ENCODE measurements at regions not wholly inside any gene's neighbourhood (a gene's known extent, or its start where the extent isn't known, plus 50 kb on each side); places are given as distances from the start of the nearest gene placed in this dataset.

- DNase-seq (ENCODE audit: unreplicated experiment): no peak
- CTCF ChIA-PET: no interaction called here
- POLR2A ChIA-PET: interaction anchor here (0.6 to 0.7 kb wide), 3 partner anchors 25 to 1088 kb away, joined by 3 read pairs; no protein-coding TSS in a partner anchor
- no peaks in the 10 kb centered on the region for H3K4me1 Mint-ChIP-seq (ENCODE audit: insufficient read depth, unreplicated experiment)
- no peaks in the 10 kb centered on the region for H3K36me3 Mint-ChIP-seq (ENCODE audit: insufficient read depth, unreplicated experiment)
- no peak overlapping the region for H3K4me3 Mint-ChIP-seq (ENCODE audit: unreplicated experiment)
- intact Hi-C loops (cut with micrococcal nuclease): no loop called here
- H3K9me3 Mint-ChIP-seq (ENCODE audit: unreplicated experiment): peaks cover 11% of the 10 kb centered on the region
- TF ChIP-seq, protein P1, sequence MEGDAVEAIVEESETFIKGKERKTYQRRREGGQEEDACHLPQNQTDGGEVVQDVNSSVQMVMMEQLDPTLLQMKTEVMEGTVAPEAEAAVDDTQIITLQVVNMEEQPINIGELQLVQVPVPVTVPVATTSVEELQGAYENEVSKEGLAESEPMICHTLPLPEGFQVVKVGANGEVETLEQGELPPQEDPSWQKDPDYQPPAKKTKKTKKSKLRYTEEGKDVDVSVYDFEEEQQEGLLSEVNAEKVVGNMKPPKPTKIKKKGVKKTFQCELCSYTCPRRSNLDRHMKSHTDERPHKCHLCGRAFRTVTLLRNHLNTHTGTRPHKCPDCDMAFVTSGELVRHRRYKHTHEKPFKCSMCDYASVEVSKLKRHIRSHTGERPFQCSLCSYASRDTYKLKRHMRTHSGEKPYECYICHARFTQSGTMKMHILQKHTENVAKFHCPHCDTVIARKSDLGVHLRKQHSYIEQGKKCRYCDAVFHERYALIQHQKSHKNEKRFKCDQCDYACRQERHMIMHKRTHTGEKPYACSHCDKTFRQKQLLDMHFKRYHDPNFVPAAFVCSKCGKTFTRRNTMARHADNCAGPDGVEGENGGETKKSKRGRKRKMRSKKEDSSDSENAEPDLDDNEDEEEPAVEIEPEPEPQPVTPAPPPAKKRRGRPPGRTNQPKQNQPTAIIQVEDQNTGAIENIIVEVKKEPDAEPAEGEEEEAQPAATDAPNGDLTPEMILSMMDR (IDR thresholded peaks at IDR 0.05; ENCODE audit: unreplicated experiment): no peak
- no peak overlapping the region for H3K27ac Mint-ChIP-seq (ENCODE audit: low read depth, unreplicated experiment)
- no peaks in the 10 kb centered on the region for H3K27me3 Mint-ChIP-seq (ENCODE audit: insufficient read depth, unreplicated experiment)
- BruUV-seq (replicated peaks): no TSS peak
These were observed 524.6 kb upstream of the ZEB2 start for GRCh38 chr2:145044491-145044890.

GRCh38 chr2:145043399-145043834 lies 523.5 kb upstream of the ZEB2 start:
- Mint-ChIP-seq H3K27ac (ENCODE audit: low read depth, unreplicated experiment) (no peak overlapping the region), H3K4me1 (ENCODE audit: insufficient read depth, unreplicated experiment) (no peaks in the 10 kb centered on the region), H3K36me3 (ENCODE audit: insufficient read depth, unreplicated experiment) (no peaks in the 10 kb centered on the region), H3K4me3 (ENCODE audit: unreplicated experiment) (no peak overlapping the region), H3K9me3 (ENCODE audit: unreplicated experiment) (peaks cover 11% of the 10 kb centered on the region), H3K27me3 (ENCODE audit: insufficient read depth, unreplicated experiment) (no peaks in the 10 kb centered on the region)
- TF ChIP-seq, protein P1 (IDR thresholded peaks at IDR 0.05; ENCODE audit: unreplicated experiment): no peak
- DNase-seq (ENCODE audit: unreplicated experiment): no peak
- intact Hi-C loops (cut with micrococcal nuclease): no loop called here
- ChIA-PET POLR2A (interaction anchor here (0.8 to 1.1 kb wide), 3 partner anchors 12 to 85 kb away, joined by 3 read pairs; no protein-coding TSS in a partner anchor), CTCF (no interaction called here)
- BruUV-seq (replicated peaks): no TSS peak

DNA sequence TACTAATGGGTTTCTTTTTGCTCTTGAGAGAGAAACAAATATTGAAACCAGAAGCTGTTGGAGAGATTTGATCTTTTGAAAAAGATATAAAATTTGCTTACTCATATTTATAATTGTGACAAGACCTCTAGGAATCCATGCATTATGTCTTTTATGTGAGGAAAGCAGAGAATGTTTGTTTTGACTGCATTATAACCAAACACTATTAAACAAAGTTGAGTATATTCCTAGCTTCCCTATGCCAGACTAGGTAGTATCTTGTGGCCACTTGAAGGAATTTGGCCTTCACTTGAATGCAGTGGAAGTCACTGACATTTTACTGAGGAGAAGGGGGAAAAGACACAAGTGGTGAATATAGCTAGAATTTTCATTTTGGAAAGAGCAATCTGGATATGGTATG lies 521.8 kb upstream of the ZEB2 start:
- POLR2A ChIA-PET: interaction anchor here (0.7 kb wide), 1 partner anchor 250 kb away, joined by 3 read pairs; no protein-coding TSS in a partner anchor
- Mint-ChIP-seq H3K27ac (ENCODE audit: low read depth, unreplicated experiment) (no peak overlapping the region), H3K4me1 (ENCODE audit: insufficient read depth, unreplicated experiment) (no peaks in the 10 kb centered on the region), H3K9me3 (ENCODE audit: unreplicated experiment) (peaks cover 11% of the 10 kb centered on the region), H3K4me3 (ENCODE audit: unreplicated experiment) (no peak overlapping the region), H3K27me3 (ENCODE audit: insufficient read depth, unreplicated experiment) (no peaks in the 10 kb centered on the region), H3K36me3 (ENCODE audit: insufficient read depth, unreplicated experiment) (no peaks in the 10 kb centered on the region)
- no TSS peak for BruUV-seq (replicated peaks)
- CTCF ChIA-PET: no interaction called here
- TF ChIP-seq, protein P1 (IDR thresholded peaks at IDR 0.05; ENCODE audit: unreplicated experiment): no peak
- no peak for DNase-seq (ENCODE audit: unreplicated experiment)
- intact Hi-C loops (cut with micrococcal nuclease): no loop called here

DNA sequence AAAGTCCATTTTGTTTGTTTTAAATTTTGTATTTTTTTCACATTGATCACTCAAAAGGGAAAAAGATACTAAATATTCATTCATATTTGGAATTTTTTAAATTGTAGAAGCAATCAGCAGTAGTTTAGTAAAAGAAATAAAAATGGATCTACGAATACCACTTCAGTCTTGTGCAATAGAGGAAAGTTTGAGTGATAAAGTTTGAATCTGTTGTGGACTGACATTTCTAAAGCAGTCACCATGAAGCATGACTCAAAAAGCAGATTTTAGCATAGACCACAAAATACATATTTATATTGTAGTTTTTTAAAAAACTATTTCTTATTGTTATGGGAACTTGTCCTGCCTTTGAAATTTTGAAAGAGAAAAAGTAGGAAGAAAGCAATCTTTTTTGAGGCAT lies 520.5 kb upstream of the ZEB2 start:
- H3K4me1 Mint-ChIP-seq (ENCODE audit: insufficient read depth, unreplicated experiment): no peaks in the 10 kb centered on the region
- POLR2A ChIA-PET: no interaction called here
- no TSS peak for BruUV-seq (replicated peaks)
- intact Hi-C loops (cut with micrococcal nuclease): no loop called here
- H3K36me3 Mint-ChIP-seq (ENCODE audit: insufficient read depth, unreplicated experiment): no peaks in the 10 kb centered on the region
- TF ChIP-seq, protein P1 (IDR thresholded peaks at IDR 0.05; ENCODE audit: unreplicated experiment): no peak
- H3K27me3 Mint-ChIP-seq (ENCODE audit: insufficient read depth, unreplicated experiment): no peaks in the 10 kb centered on the region
- DNase-seq (ENCODE audit: unreplicated experiment): no peak
- CTCF ChIA-PET: interaction anchor here (0.7 kb wide), 1 partner anchor 79 kb away, joined by 3 read pairs; no protein-coding TSS in a partner anchor
- no peak overlapping the region for H3K4me3 Mint-ChIP-seq (ENCODE audit: unreplicated experiment)
- peaks cover 11% of the 10 kb centered on the region for H3K9me3 Mint-ChIP-seq (ENCODE audit: unreplicated experiment)
- no peak overlapping the region for H3K27ac Mint-ChIP-seq (ENCODE audit: low read depth, unreplicated experiment)

Measured in MCF 10A (cell line).